ENCODE measurements at regions not wholly inside any gene's neighbourhood (a gene's known extent, or its start where the extent isn't known, plus 50 kb on each side); places are given as distances from the start of the nearest gene placed in this dataset.

- Histone ChIP-seq H3K36me3 (ENCODE audit: control insufficient read depth, insufficient read depth, low read length) (no peaks in the 10 kb centered on the region), H3K4me3 (ENCODE audit: low read depth, low read length) (no peak overlapping the region), H3K9me3 (ENCODE audit: control insufficient read depth, insufficient read depth, low read length) (no peaks in the 10 kb centered on the region), H3K4me1 (ENCODE audit: control insufficient read depth, insufficient read depth, low read length) (no peaks in the 10 kb centered on the region), H3K27ac (ENCODE audit: low read depth, low read length) (no peak overlapping the region), H3K27me3 (ENCODE audit: control insufficient read depth, insufficient read depth, low read length) (no peaks in the 10 kb centered on the region)
- DNase-seq (ENCODE audit: low read depth in 4 of 6, low spot score in 6 of 6), result no peak
- WGBS (ENCODE audit: insufficient coverage), result no CpG with 5 or more reads among the region's 1 CpG
Measured at GRCh38 chr1:72530646-72531045, 248.3 kb upstream of the NEGR1 start.

GRCh38 chr1:72526926-72527325, 244.6 kb upstream of the NEGR1 start:
- H3K4me3 ChIP-seq (ENCODE audit: low read depth, low read length), result no peak overlapping the region
- no peak for DNase-seq (ENCODE audit: low read depth in 4 of 6, low spot score in 6 of 6)
- no peaks in the 10 kb centered on the region for H3K9me3 ChIP-seq (ENCODE audit: control insufficient read depth, insufficient read depth, low read length)
- no peak overlapping the region for H3K27ac ChIP-seq (ENCODE audit: low read depth, low read length)
- H3K27me3 ChIP-seq (ENCODE audit: control insufficient read depth, insufficient read depth, low read length), result no peaks in the 10 kb centered on the region
- H3K36me3 ChIP-seq (ENCODE audit: control insufficient read depth, insufficient read depth, low read length), result no peaks in the 10 kb centered on the region
- WGBS (ENCODE audit: insufficient coverage), result 91% methylated on average over 3 of the region's 4 CpGs
- no peaks in the 10 kb centered on the region for H3K4me1 ChIP-seq (ENCODE audit: control insufficient read depth, insufficient read depth, low read length)

DNA sequence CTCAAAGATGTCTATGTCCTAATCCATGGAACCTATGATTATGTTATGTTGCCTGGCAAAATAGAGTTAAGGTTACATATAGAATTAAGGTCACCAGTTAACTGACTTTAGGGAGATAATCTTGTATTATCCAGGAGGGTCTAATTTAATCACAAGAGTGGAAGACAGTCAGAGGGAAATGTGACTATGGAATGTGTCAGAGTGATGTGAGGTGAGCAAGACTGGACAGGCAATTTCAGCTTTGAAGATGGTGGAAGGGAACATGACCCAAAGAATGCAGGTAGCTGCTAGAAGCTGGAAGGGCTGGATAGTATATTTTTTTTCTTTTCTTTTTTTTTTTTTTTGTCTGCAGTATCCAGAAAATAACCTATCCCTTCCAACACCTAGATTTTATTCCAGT, 241.7 kb upstream of the NEGR1 start:
- DNase-seq (ENCODE audit: low read depth in 4 of 6, low spot score in 6 of 6), result no peak
- no peaks in the 10 kb centered on the region for H3K27me3 ChIP-seq (ENCODE audit: control insufficient read depth, insufficient read depth, low read length)
- H3K4me3 ChIP-seq (ENCODE audit: low read depth, low read length), result no peak overlapping the region
- H3K4me1 ChIP-seq (ENCODE audit: control insufficient read depth, insufficient read depth, low read length), result no peaks in the 10 kb centered on the region
- H3K27ac ChIP-seq (ENCODE audit: low read depth, low read length), result no peak overlapping the region
- no peaks in the 10 kb centered on the region for H3K36me3 ChIP-seq (ENCODE audit: control insufficient read depth, insufficient read depth, low read length)
- no peaks in the 10 kb centered on the region for H3K9me3 ChIP-seq (ENCODE audit: control insufficient read depth, insufficient read depth, low read length)

DNA sequence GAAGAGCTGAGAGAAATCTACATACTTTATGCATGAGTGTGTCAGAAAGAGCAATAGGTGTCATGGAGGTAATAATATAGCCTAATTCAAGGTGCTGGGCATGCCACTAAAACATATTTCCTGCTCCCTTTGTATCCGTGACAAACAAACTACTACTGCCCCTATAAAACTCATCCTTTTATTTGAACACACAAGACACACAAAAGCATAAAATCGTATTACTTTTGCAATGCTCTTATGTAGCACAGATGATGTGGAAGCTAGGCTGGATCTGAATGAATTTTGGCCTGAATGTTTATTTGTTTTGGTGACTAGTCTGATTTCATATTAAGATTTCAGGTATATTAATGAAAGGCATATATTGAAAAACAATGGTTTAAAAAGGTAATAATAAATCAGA, 239.3 kb upstream of the NEGR1 start:
- no peaks in the 10 kb centered on the region for H3K27me3 ChIP-seq (ENCODE audit: control insufficient read depth, insufficient read depth, low read length)
- H3K36me3 ChIP-seq (ENCODE audit: control insufficient read depth, insufficient read depth, low read length), result no peaks in the 10 kb centered on the region
- H3K27ac ChIP-seq (ENCODE audit: low read depth, low read length), result no peak overlapping the region
- no peaks in the 10 kb centered on the region for H3K9me3 ChIP-seq (ENCODE audit: control insufficient read depth, insufficient read depth, low read length)
- H3K4me3 ChIP-seq (ENCODE audit: low read depth, low read length), result no peak overlapping the region
- no peaks in the 10 kb centered on the region for H3K4me1 ChIP-seq (ENCODE audit: control insufficient read depth, insufficient read depth, low read length)
- DNase-seq (ENCODE audit: low read depth in 4 of 6, low spot score in 6 of 6), result no peak
- no CpG with 5 or more reads among the region's 2 CpGs for WGBS (ENCODE audit: insufficient coverage)

DNA sequence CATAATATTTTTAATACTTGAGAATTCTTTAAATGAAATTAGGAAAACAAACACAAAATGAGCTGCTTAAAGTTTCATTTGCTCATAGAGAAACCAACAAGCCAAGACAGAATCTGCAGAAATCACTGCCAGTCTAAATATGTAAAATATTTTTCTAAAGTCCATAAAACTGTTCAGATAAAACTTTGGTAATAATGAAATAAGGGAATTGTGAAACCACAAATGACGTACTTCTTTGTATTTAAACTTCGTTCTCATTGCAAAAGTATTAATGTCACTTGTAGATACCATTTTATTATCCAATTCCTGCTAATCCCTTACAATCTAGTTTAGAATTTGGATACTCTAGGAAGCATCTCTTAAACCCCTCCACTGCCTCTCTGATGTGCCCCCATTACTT, 234.5 kb upstream of the NEGR1 start:
- Histone ChIP-seq H3K4me3 (ENCODE audit: low read depth, low read length) (no peak overlapping the region), H3K36me3 (ENCODE audit: control insufficient read depth, insufficient read depth, low read length) (no peaks in the 10 kb centered on the region), H3K9me3 (ENCODE audit: control insufficient read depth, insufficient read depth, low read length) (no peaks in the 10 kb centered on the region), H3K27me3 (ENCODE audit: control insufficient read depth, insufficient read depth, low read length) (no peaks in the 10 kb centered on the region), H3K27ac (ENCODE audit: low read depth, low read length) (no peak overlapping the region), H3K4me1 (ENCODE audit: control insufficient read depth, insufficient read depth, low read length) (no peaks in the 10 kb centered on the region)
- no CpG with 5 or more reads among the region's 2 CpGs for WGBS (ENCODE audit: insufficient coverage)
- no peak for DNase-seq (ENCODE audit: low read depth in 4 of 6, low spot score in 6 of 6)

GRCh38 chr1:72516264-72516663, 233.9 kb upstream of the NEGR1 start:
- no peaks in the 10 kb centered on the region for H3K36me3 ChIP-seq (ENCODE audit: control insufficient read depth, insufficient read depth, low read length)

DNA sequence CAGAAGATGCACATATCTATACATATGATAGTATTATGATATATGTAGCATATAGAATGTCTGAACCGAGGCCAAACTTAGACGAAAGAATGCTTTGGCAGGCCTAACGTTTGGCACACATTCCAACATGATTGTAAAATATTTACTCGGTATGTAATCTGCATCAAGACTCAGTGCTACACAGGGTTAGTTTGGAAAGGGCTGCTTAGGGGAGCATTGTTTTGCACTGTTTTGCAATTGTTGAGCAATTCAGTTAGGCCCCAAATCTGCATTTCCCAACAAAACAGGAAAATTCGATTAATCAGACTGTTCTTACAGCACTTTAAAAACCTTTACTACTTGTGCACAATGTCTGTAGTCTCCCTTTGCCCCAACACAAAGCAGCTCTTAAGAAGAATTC, 216.0 kb upstream of the NEGR1 start:
- H3K36me3 ChIP-seq (ENCODE audit: control insufficient read depth, insufficient read depth, low read length), result no peaks in the 10 kb centered on the region
- H3K9me3 ChIP-seq (ENCODE audit: control insufficient read depth, insufficient read depth, low read length), result no peaks in the 10 kb centered on the region
- no peak overlapping the region for H3K27ac ChIP-seq (ENCODE audit: low read depth, low read length)
- no peak for DNase-seq (ENCODE audit: low read depth in 4 of 6, low spot score in 6 of 6)
- WGBS (ENCODE audit: insufficient coverage), result 50% methylated on average over 1 of the region's 5 CpGs
- no peak overlapping the region for H3K4me3 ChIP-seq (ENCODE audit: low read depth, low read length)
- H3K27me3 ChIP-seq (ENCODE audit: control insufficient read depth, insufficient read depth, low read length), result no peaks in the 10 kb centered on the region
- H3K4me1 ChIP-seq (ENCODE audit: control insufficient read depth, insufficient read depth, low read length), result no peaks in the 10 kb centered on the region

More at GRCh38 chr1:72516264-72516663, 233.9 kb upstream of the NEGR1 start:
- WGBS (ENCODE audit: insufficient coverage), result no CpG with 5 or more reads among the region's 4 CpGs
- no peaks in the 10 kb centered on the region for H3K27me3 ChIP-seq (ENCODE audit: control insufficient read depth, insufficient read depth, low read length)
- peak in 1 of 6 donors; percentile 38 for DNase-seq (ENCODE audit: low read depth in 4 of 6, low spot score in 6 of 6)
- H3K4me3 ChIP-seq (ENCODE audit: low read depth, low read length), result no peak overlapping the region
- no peak overlapping the region for H3K27ac ChIP-seq (ENCODE audit: low read depth, low read length)
- H3K4me1 ChIP-seq (ENCODE audit: control insufficient read depth, insufficient read depth, low read length), result no peaks in the 10 kb centered on the region
- H3K9me3 ChIP-seq (ENCODE audit: control insufficient read depth, insufficient read depth, low read length), result no peaks in the 10 kb centered on the region

GRCh38 chr1:72489801-72490200, 207.5 kb upstream of the NEGR1 start:
- Histone ChIP-seq H3K4me3 (ENCODE audit: low read depth, low read length) (no peak overlapping the region), H3K4me1 (ENCODE audit: control insufficient read depth, insufficient read depth, low read length) (no peaks in the 10 kb centered on the region), H3K9me3 (ENCODE audit: control insufficient read depth, insufficient read depth, low read length) (no peaks in the 10 kb centered on the region), H3K36me3 (ENCODE audit: control insufficient read depth, insufficient read depth, low read length) (no peaks in the 10 kb centered on the region), H3K27me3 (ENCODE audit: control insufficient read depth, insufficient read depth, low read length) (no peaks in the 10 kb centered on the region), H3K27ac (ENCODE audit: low read depth, low read length) (no peak overlapping the region)
- DNase-seq (ENCODE audit: low read depth in 4 of 6, low spot score in 6 of 6), result no peak

DNA sequence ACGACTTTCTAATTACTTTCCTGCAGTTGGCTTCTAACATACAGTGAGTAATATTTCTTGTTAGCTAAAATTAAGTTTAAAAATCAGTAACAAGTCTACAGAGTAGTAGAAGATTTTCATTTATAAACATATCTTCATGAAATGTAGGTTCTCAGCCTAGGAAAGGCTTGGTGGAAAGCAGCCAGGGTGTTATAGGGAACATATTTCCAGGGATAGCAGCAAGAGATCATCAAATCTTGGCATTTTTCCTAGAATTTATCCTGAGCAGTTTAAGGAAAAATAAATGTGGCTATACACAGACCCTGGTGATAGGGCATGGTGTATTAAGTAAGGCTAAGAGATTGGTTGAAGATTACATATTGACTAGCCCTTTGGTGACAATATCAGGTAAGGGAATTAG, 203.5 kb upstream of the NEGR1 start:
- Histone ChIP-seq H3K27me3 (ENCODE audit: control insufficient read depth, insufficient read depth, low read length) (no peaks in the 10 kb centered on the region), H3K4me1 (ENCODE audit: control insufficient read depth, insufficient read depth, low read length) (no peaks in the 10 kb centered on the region), H3K9me3 (ENCODE audit: control insufficient read depth, insufficient read depth, low read length) (no peaks in the 10 kb centered on the region), H3K27ac (ENCODE audit: low read depth, low read length) (no peak overlapping the region), H3K36me3 (ENCODE audit: control insufficient read depth, insufficient read depth, low read length) (no peaks in the 10 kb centered on the region), H3K4me3 (ENCODE audit: low read depth, low read length) (no peak overlapping the region)
- WGBS (ENCODE audit: insufficient coverage), result no CpG with 5 or more reads among the region's 1 CpG
- DNase-seq (ENCODE audit: low read depth in 4 of 6, low spot score in 6 of 6), result peak in 1 of 6 donors; percentile 44

GRCh38 chr1:72483846-72484357, 201.6 kb upstream of the NEGR1 start:
- peaks cover 4% of the 10 kb centered on the region for H3K9me3 ChIP-seq (ENCODE audit: control insufficient read depth, insufficient read depth, low read length)
- no peak overlapping the region for H3K4me3 ChIP-seq (ENCODE audit: low read depth, low read length)
- H3K27ac ChIP-seq (ENCODE audit: low read depth, low read length), result no peak overlapping the region
- no peak for DNase-seq (ENCODE audit: low read depth in 4 of 6, low spot score in 6 of 6)
- no peaks in the 10 kb centered on the region for H3K27me3 ChIP-seq (ENCODE audit: control insufficient read depth, insufficient read depth, low read length)
- no peaks in the 10 kb centered on the region for H3K36me3 ChIP-seq (ENCODE audit: control insufficient read depth, insufficient read depth, low read length)
- no peaks in the 10 kb centered on the region for H3K4me1 ChIP-seq (ENCODE audit: control insufficient read depth, insufficient read depth, low read length)
